Fibroblast of villous mesenchyme (primary cell): ENCODE measurements at regions not wholly inside any gene's neighbourhood (a gene's known extent, or its start where the extent isn't known, plus 50 kb on each side); places are given as distances from the start of the nearest gene placed in this dataset.

ENCODE experiments used
- DNase-seq: peaks from one replicate; pipeline ENCODE4 v3.0.0-alpha.2; 2010; ENCODE audit warnings: low read depth
- H3K4me3 ChIP-seq: 2 replicates; pipeline ENCODE4 v1.5.1; 2011; ENCODE audit warnings: low read depth, mild to moderate bottlenecking, low read length
- TF ChIP-seq, protein P1 (sequence below): IDR thresholded peaks from 2 replicates; pipeline ENCODE4 v1.5.1; 2012; ENCODE audit warnings: low read depth, mild to moderate bottlenecking, low read length; ENCODE audit not compliant: insufficient read depth

DNA sequence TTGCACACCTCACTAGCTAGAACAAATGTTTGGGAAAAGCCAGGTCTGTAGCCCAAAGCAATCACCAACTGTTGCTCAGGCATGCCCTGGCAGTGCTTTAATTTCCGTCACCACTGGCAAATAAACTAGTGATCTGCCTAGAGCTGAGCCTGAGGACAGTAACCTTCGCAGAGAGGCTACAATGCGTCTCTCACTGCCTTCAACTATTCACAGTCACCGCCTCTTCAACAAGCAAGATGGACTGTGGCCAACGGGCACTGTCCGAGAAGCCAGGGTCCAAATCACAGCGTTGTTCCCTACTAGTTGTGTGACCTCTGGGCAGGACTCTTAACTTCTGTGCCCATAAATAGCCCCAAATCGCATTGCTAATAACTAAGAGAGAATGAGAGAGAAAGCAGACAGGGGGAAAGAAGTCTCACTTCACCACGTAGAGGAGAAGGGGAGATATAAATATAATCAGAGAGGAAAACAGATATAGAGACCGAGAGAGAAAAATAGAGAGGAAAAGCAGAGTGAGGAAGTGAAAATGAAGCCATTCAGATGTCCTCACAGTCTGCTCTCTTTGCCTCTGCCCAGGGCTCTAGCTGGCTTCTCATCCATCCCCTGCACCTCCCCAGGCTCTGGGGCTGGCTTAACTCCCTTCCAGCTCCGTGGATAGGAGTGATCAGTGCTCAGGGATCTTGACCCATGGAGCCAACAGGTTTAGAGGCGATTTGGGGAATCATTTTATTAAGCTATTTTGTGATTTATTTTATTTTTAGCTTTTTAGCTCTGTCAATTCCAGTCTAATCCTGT, 157.9 kb downstream of the ZDHHC21 start:
- no peak for DNase-seq
- TF ChIP-seq, protein P1, sequence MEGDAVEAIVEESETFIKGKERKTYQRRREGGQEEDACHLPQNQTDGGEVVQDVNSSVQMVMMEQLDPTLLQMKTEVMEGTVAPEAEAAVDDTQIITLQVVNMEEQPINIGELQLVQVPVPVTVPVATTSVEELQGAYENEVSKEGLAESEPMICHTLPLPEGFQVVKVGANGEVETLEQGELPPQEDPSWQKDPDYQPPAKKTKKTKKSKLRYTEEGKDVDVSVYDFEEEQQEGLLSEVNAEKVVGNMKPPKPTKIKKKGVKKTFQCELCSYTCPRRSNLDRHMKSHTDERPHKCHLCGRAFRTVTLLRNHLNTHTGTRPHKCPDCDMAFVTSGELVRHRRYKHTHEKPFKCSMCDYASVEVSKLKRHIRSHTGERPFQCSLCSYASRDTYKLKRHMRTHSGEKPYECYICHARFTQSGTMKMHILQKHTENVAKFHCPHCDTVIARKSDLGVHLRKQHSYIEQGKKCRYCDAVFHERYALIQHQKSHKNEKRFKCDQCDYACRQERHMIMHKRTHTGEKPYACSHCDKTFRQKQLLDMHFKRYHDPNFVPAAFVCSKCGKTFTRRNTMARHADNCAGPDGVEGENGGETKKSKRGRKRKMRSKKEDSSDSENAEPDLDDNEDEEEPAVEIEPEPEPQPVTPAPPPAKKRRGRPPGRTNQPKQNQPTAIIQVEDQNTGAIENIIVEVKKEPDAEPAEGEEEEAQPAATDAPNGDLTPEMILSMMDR = no peak
- no peak overlapping the region for H3K4me3 ChIP-seq

DNA sequence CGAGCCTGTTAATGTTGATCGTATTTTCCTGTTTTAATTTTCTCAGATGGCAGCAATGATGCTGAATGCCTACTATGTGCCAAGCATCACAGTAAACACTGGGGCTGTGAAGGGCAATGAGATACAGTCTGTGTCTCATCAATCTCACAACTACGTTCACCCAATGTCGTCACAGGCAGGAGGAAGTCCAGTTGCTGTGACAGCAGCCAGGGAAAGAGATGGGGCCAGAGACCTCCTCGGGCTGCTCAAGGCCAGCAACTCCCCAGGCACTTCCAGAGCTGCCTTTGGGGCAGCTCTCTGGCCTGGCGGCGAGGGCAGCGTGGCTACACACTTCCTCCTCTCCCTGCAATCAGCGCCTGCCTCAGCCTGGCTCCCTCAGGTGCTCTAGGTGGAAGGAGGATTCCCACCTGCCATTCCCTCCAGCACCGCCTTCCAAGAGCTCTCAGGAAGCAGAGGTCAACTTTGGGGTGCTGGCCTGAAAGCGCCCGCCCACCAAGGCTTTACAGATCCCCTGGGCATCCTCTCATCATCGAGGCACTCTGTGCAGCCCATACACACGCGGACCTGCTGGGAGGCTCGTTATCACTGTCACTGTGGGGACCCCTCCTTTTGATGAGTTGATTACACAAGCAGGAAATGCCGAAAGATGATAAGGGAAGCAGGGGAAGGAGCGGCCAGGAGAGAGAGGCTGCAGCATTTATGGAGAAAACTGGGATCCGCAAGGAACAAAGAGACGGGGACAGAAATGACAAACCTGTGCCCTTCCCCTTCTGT, 159.2 kb downstream of the ZDHHC21 start:
- H3K4me3 ChIP-seq = no peak overlapping the region
- TF ChIP-seq, protein P1 = no peak
- no peak for DNase-seq

DNA sequence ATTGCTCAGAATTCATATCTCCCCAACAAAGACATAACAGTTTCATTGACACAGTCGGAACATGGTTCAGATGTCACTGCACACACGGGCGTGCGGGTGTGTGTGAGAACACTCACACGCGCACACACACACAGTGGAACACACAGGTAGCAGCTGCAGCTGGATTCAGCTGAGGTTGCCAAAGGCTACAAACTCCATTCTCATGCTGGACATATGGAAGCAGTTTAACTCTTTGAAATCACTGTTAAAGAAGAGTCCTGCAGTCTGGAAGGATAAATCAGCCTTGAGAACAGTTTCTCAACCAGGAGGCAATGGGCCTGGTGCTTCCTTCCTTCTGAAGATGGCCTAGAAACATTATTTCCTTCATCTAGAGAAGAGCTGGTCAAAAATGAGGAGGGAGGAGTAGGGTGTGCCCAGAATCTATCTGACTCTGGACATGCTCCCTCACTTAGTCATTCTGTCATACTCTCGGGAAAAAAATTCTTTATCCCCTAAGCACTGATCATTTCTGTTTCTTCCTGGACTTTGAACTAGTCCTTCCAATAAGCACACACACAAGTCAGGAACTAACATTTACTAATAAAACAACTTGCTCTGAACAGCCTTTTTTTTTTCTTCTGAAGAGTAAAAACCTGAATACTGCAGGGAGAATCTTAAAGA, 160.6 kb downstream of the ZDHHC21 start:
- DNase-seq = no peak
- no peak overlapping the region for H3K4me3 ChIP-seq
- TF ChIP-seq, protein P1 = no peak

DNA sequence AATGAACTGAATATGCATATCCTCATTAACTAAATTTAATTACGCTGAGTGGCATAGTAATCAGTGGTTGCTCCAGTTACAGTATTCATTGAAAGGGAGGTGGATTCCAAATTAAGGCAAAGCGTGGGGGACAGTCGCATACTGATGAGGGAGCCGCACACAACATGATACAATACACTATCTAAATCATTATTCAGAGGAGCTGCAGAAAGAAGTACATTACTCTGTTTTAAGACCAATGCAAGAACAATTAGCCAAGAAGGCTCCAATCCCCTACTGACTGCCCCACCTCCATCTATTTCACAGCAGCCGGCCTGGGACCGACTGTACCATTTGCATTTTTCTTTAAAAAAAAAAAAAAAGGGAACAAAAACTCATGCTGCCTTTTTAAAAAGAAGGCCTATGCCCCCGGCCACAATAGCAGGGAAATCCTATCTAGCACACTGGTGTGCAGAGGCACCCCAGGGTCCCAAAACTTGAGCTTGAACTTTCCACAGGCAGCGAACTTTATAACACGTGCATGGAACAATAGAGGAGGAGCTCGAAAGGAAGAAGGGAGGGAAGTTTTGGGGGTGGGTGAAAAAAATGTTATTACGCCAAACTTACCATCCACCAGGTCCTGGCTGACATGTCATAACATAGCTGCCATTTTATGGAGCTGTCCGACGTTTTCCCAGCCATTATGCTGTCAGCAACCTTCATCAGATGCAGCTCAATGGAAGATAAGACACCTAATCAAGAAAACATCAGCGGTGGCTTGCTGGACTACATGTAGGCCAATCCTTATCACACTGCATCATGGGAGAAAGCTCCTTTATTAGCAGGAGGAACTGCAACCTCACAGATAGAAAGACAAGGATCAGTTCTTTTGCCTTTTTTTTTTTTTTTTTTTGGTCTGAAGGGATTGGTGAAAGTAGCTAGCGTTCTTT, 161.6 kb downstream of the ZDHHC21 start:
- TF ChIP-seq, protein P1 = no peak
- no peak overlapping the region for H3K4me3 ChIP-seq

GRCh38 chr9:14530841-14531240, 162.4 kb downstream of the ZDHHC21 start:
- no peak overlapping the region for H3K4me3 ChIP-seq
- TF ChIP-seq, protein P1 = no peak
- no peak for DNase-seq

More for the DNA sequence above, 161.6 kb downstream of the ZDHHC21 start:
- DNase-seq = no peak

GRCh38 chr9:14530366-14530765, 162.9 kb downstream of the ZDHHC21 start:
- H3K4me3 ChIP-seq = no peak overlapping the region
- no peak for DNase-seq
- TF ChIP-seq, protein P1 = no peak
